ACC112 (cell line): ENCODE measurements at regions not wholly inside any gene's neighbourhood (a gene's known extent, or its start where the extent isn't known, plus 50 kb on each side); places are given as distances from the start of the nearest gene placed in this dataset.
"Not testable (repeated sequence)": the region's sequence is repeated elsewhere in the genome, so short reads cannot be mapped to it uniquely, and the experiment has no call there.

ENCODE experiments used
- H2AFZ ChIP-seq: fragments of 200-600 bp; sonication (generic); one replicate; pipeline ENCODE4 v1.6.0; 2017; ENCODE audit warnings: antibody characterized with exemption, low read length; ENCODE audit not compliant: unreplicated experiment
- H3K27ac ChIP-seq: fragments of 200-600 bp; sonication (generic); 2 replicates; pipeline ENCODE4 v1.5.1; 2014; ENCODE audit warnings: low read depth, mild to moderate bottlenecking, antibody characterized with exemption, low read length, moderate library complexity
- H3K27me3 ChIP-seq: fragments of 200-600 bp; sonication (generic); 2 replicates; pipeline ENCODE4 v1.6.1; 2014; ENCODE audit warnings: mild to moderate bottlenecking, antibody characterized with exemption, low read length, moderate library complexity, mixed read lengths; ENCODE audit not compliant: insufficient read depth
- H3K36me3 ChIP-seq: fragments of 200-600 bp; sonication (generic); 2 replicates; pipeline ENCODE4 v1.6.1; 2016; ENCODE audit warnings: mild to moderate bottlenecking, antibody characterized with exemption, low read length, moderate library complexity, mixed read lengths; ENCODE audit not compliant: insufficient read depth
- H3K4me1 ChIP-seq: fragments of 200-600 bp; sonication (generic); one replicate; pipeline ENCODE4 v1.6.1; 2016; ENCODE audit warnings: low read length, mixed read lengths; ENCODE audit not compliant: insufficient read depth, unreplicated experiment, control insufficient read depth
- H3K4me3 ChIP-seq: fragments of 200-600 bp; sonication (generic); 2 replicates; pipeline ENCODE4 v1.5.1; 2014; ENCODE audit warnings: mild to moderate bottlenecking, low read depth, low read length
- H3K79me2 ChIP-seq: fragments of 200-600 bp; sonication (generic); one replicate; pipeline ENCODE4 v1.6.0; 2016; ENCODE audit warnings: low read length; ENCODE audit not compliant: control insufficient read depth, unreplicated experiment, insufficient read depth

GRCh38 chr6:56789879-56790278, 147.2 kb upstream of the DST start:
- H3K4me3 ChIP-seq, result no peak overlapping the region
- no peaks in the 10 kb centered on the region for H3K27me3 ChIP-seq
- peaks cover 81% of the 10 kb centered on the region for H3K79me2 ChIP-seq
- peaks cover 19% of the 10 kb centered on the region for H3K36me3 ChIP-seq
- peaks cover 16% of the 10 kb centered on the region for H3K4me1 ChIP-seq
- no peak overlapping the region for H2AFZ ChIP-seq
- no peak overlapping the region for H3K27ac ChIP-seq

DNA sequence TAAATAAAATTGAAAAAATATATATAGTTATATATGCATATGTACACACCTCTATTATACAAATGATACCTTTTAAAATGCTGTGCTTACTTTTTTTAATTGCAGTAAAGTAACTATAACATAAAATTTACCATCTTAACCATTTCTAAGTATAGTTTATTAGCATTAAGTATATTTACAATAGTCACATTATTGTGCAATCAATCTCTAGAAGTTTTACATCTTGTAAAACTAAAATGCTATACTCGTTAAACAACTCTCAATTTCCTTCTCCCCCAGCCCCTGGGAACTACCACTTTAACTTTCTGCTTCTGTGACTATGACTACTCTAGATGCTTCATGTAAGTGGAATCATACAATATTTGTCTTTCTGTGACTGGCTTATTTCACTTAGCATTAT, 146.7 kb upstream of the DST start:
- Histone ChIP-seq H3K27me3 (no peaks in the 10 kb centered on the region), H2AFZ (no peak overlapping the region), H3K36me3 (peaks cover 19% of the 10 kb centered on the region), H3K4me3 (no peak overlapping the region), H3K27ac (no peak overlapping the region), H3K4me1 (peaks cover 13% of the 10 kb centered on the region), H3K79me2 (peaks cover 76% of the 10 kb centered on the region)

DNA sequence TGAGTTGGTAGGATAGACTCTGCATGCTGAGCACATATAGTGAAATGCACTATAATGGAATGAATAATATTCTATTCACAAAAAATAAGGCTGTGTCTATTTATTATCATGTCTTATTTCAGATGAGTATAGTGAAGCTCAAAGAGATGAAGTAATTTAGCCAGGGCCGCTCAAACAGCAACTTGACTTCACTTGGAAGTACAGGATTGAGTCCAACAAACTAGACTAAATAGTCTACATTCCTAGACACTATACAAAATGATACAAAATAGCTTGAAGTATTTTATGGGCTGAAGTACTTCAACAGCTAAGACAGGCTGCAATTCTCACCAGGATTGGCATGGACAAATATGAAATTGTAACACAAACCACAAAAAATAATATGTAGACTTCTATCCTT, 144.5 kb upstream of the DST start:
- Histone ChIP-seq H3K27ac (no peak overlapping the region), H2AFZ (no peak overlapping the region), H3K27me3 (no peaks in the 10 kb centered on the region), H3K36me3 (peaks cover 19% of the 10 kb centered on the region), H3K79me2 (peaks cover 55% of the 10 kb centered on the region), H3K4me1 (peaks cover 11% of the 10 kb centered on the region), H3K4me3 (no peak overlapping the region)

DNA sequence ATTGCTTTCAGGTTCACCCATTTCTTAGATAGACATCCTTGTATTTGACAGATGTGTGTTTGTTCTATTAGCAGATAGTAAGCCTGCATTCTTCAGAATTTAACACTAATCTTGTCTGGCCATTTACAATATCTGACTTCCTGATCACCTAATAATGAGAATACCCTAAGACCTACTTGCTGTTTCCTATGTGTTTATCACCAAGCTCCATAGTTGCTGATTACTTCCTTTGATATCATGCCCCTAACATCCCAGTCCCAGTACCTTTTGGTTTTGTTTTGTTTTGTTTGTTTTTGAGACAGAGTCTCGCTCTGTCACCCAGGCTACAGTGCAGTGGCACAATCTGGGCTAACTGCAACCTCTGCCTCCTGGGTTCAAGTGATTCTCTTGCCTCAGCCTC, 143.6 kb upstream of the DST start:
- H3K79me2 ChIP-seq, result peaks cover 46% of the 10 kb centered on the region
- no peak overlapping the region for H3K4me3 ChIP-seq
- no peaks in the 10 kb centered on the region for H3K27me3 ChIP-seq
- H2AFZ ChIP-seq, result no peak overlapping the region
- no peak overlapping the region for H3K27ac ChIP-seq
- H3K36me3 ChIP-seq, result peaks cover 19% of the 10 kb centered on the region
- peaks cover 11% of the 10 kb centered on the region for H3K4me1 ChIP-seq

DNA sequence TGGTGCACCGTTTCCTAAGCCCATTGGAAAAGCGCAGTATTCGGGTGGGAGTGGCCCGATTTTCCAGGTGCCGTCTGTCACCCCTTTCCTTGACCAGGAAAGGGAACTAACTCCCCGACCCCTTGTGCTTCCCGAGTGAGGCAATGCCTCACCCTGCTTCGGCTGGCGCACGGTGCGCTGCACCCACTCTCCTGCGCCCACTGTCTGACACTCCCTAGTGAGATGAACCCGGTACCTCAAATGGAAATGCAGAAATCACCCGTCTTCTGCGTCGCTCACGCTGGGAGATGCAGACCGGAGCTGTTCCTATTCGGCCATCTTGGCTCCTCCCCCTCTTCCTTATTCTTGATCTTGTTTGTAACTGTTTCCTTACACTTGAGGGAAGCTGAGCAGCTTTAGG, 142.8 kb upstream of the DST start:
- peaks cover 19% of the 10 kb centered on the region for H3K36me3 ChIP-seq
- H3K4me3 ChIP-seq, H3K27ac ChIP-seq, H3K27me3 ChIP-seq, H2AFZ ChIP-seq: not testable (repeated sequence)
- H3K4me1 ChIP-seq, result peaks cover 11% of the 10 kb centered on the region
- peaks cover 39% of the 10 kb centered on the region for H3K79me2 ChIP-seq

DNA sequence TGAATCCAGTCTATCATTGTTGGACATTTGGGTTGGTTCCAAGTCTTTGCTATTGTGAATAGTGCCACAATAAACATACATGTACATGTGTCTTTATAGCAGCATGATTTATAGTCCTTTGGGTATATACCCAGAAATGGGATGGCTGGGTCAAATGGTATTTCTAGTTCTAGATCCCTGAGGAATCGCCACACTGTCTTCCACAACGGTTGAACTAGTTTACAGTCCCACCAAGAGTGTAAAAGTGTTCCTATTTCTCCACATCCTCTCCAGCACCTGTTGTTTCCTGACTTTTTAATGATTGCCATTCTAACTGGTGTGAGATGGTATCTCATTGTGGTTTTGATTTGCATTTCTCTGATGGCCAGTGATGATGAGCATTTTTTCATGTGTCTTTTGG, 137.4 kb upstream of the DST start:
- not testable (repeated sequence) for H3K27ac ChIP-seq, H3K4me3 ChIP-seq, H2AFZ ChIP-seq, H3K36me3 ChIP-seq, H3K27me3 ChIP-seq, H3K4me1 ChIP-seq
- peaks cover 27% of the 10 kb centered on the region for H3K79me2 ChIP-seq

- H3K27ac ChIP-seq, H3K27me3 ChIP-seq, H3K4me3 ChIP-seq, H3K4me1 ChIP-seq, H3K36me3 ChIP-seq, H2AFZ ChIP-seq: not testable (repeated sequence)
- H3K79me2 ChIP-seq, result peaks cover 38% of the 10 kb centered on the region
Measured at GRCh38 chr6:56778503-56778902, 135.8 kb upstream of the DST start.

- Histone ChIP-seq H2AFZ (no peak overlapping the region), H3K4me1 (peaks cover 23% of the 10 kb centered on the region), H3K27me3 (no peaks in the 10 kb centered on the region), H3K79me2 (peaks cover 62% of the 10 kb centered on the region), H3K4me3 (no peak overlapping the region), H3K27ac (no peak overlapping the region), H3K36me3 (no peaks in the 10 kb centered on the region)
Measured at GRCh38 chr6:56775498-56776166, 132.9 kb upstream of the DST start.

GRCh38 chr6:56772737-56773184, 130.1 kb upstream of the DST start:
- peaks cover 87% of the 10 kb centered on the region for H3K79me2 ChIP-seq
- no peak overlapping the region for H2AFZ ChIP-seq
- H3K36me3 ChIP-seq, result no peaks in the 10 kb centered on the region
- peaks cover 51% of the 10 kb centered on the region for H3K4me1 ChIP-seq
- no peaks in the 10 kb centered on the region for H3K27me3 ChIP-seq
- H3K4me3 ChIP-seq, result no peak overlapping the region
- peak overlapping the region; percentile 63 for H3K27ac ChIP-seq

GRCh38 chr6:56771929-56772607, 129.4 kb upstream of the DST start:
- Histone ChIP-seq H3K36me3 (no peaks in the 10 kb centered on the region), H3K27me3 (no peaks in the 10 kb centered on the region), H3K79me2 (peaks cover 86% of the 10 kb centered on the region), H3K4me1 (peaks cover 57% of the 10 kb centered on the region), H2AFZ (no peak overlapping the region), H3K4me3 (peak overlapping the region; percentile 7; the same call in 1 of the 2 replicates), H3K27ac (peak overlapping the region; percentile 63)

GRCh38 chr6:56771189-56771588, 128.5 kb upstream of the DST start:
- Histone ChIP-seq H3K27ac (peak overlapping the region; percentile 63), H2AFZ (no peak overlapping the region), H3K4me3 (no peak overlapping the region), H3K27me3 (no peaks in the 10 kb centered on the region), H3K36me3 (no peaks in the 10 kb centered on the region), H3K79me2 (peaks cover 90% of the 10 kb centered on the region), H3K4me1 (peaks cover 66% of the 10 kb centered on the region)
